Activated CD4-positive, alpha-beta T cell treated with anti-CD3 and anti-CD28 coated beads, Interleukin-2, amount 50 U/mL, for 16 hours (primary cell): ENCODE measurements at regions not wholly inside any gene's neighbourhood (a gene's known extent, or its start where the extent isn't known, plus 50 kb on each side); places are given as distances from the start of the nearest gene placed in this dataset.
"Not testable (repeated sequence)": the region's sequence is repeated elsewhere in the genome, so short reads cannot be mapped to it uniquely, and the experiment has no call there.

ENCODE experiments used
- DNase-seq: peaks from one replicate; pipeline ENCODE4 v3.0.0-alpha.2; 2020

DNA sequence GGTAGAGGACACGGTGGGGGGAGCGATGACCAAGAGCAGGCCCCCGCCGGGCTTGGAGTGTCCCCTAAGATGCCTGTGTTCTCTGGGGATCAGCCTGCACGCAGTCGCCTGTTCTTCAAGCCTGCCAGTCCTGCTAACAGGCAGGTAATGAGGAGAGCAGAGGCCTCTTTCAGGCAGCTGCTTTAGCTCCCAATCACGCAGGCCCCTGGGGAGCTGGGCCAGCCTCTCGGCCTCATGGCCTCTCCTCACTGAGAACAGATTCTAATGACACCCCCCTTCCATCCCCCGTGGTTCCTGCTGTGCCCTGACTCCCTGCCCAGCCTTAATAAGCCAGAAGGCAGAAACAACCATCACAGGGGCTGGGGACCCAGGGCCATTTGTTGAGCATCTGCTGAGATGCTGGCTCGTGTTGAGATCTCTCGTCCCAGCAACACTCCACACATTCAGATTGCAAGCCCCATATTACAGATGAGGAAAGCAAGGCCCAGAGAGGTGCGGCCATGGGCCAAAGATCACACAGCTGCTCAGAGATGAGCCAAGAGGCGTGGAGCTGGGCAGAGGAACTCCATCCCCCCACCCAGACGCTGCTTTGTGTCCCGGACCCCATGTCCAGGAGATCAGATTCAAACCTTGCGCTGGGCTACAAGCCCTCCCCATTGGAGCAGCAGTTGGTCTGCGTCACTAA is 71.6 kb upstream of the CASZ1 start:
- no peak for DNase-seq

GRCh38 chr1:10868599-10868965 is 72.1 kb upstream of the CASZ1 start:
- no peak for DNase-seq

- DNase-seq: no peak
Observed at GRCh38 chr1:10869933-10870332, 73.5 kb upstream of the CASZ1 start.

GRCh38 chr1:10870493-10871096 is 74.1 kb upstream of the CASZ1 start:
- DNase-seq: no peak

DNA sequence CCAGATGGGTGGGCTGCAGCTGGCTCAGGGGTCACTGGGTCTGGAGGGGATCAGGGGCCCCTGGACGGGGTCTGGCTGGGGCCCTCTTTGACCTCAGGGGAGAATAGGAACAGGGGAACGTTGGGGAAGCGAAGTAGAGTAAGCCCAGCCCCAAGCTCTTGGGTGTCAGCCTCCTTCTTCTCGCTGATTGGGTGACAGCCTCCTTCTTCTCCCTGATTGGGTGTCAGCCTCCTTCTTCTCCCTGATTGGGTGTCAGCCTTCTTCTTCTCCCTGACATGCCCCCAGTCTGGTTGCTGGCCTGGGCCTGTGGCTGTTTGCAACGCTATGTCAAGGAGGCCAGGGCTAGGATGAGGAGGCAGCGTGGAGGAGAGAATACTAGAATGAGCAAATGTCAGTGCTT is 76.7 kb upstream of the CASZ1 start:
- no peak for DNase-seq

GRCh38 chr1:10874351-10874750 is 77.9 kb upstream of the CASZ1 start:
- DNase-seq: no peak

- DNase-seq: no peak
Observed at GRCh38 chr1:10877894-10878293, 81.4 kb upstream of the CASZ1 start.

DNA sequence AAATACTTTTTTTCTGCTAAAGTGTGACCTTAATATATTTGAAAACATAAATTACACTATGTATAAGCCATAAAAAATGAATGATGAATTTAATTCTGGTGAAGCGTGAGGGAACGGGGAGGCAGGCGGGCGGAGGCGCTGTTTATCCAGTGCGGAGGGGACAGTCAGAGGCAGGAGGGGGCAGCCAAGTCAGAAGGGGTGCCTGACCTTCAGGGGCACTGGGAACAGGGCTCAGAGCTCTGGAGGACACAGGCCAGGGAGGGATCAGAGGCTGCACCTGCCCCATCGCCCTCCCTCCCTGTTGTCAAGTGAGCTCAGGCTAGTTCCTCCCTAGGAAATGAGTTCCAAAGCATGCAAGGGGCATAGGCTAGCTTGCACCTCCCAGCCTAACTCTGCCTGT is 82.0 kb upstream of the CASZ1 start:
- DNase-seq: no peak

- no peak for DNase-seq
Observed at GRCh38 chr1:10880063-10880462, 83.6 kb upstream of the CASZ1 start.

GRCh38 chr1:10881046-10881445 is 84.6 kb upstream of the CASZ1 start:
- no peak for DNase-seq

GRCh38 chr1:10882069-10882468 is 85.6 kb upstream of the CASZ1 start:
- no peak for DNase-seq

DNA sequence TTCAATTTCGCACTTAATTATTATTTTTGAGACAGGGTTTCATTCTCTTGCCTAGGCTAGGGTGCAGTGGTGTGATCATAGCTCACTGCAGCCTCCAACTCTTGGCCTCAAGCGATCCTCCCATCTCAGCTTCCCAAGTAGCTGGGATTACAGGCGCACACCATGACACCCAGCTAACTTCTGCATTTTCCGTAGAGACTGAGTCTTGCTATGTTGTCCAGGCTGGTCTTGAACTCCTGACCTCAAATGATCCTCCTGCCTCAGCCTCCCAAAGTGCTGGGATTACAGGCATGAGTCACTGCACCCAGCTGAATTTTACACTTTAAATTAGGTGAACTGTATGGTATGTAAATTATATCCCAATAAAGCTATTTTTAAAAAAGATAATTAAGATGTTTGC is 90.6 kb upstream of the CASZ1 start:
- not testable (repeated sequence) for DNase-seq

- no peak for DNase-seq
Observed at GRCh38 chr1:10888291-10888690, 91.8 kb upstream of the CASZ1 start.

DNA sequence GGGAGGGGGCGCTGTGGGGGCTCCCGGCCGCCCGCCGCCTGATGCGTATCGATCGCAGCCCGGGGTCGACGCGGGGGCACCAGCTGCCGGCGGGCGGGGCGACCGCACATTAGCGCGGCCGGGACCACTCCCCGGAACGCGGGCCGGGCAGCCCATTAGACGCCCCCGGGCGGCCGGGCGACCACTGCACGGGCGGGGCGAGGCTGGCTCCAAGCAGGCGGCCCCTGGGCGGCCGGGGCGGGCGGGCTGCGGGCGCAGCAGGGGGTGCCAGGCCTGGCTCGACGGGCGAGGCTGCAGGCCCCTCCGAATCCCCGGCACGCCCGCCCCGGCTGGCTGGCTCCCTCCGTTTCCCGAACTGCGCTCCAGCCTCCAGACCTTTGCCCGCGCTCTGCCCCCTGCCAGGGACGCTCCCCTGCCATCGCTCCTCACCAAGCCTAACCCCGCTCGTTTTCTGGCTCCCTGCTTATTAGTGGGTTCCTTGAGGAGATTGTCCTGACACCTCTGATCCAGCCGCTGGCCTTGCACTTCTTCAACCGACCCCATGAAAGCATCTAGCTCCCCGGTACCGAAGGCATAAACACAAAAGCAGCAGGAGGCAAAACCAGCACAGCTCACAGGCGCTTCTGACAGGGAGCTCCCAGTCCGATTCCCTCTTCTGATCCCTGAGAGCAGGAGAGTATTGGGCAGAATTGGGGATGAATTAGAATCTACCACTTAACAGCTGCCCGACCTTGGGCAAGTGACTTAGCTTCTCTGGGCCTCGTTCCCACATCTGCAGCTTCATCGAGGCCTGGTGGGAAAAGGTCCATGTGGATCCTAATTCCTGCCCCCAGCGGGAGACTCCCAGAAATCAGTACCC is 92.6 kb upstream of the CASZ1 start:
- no peak for DNase-seq

- no peak for DNase-seq
Observed at GRCh38 chr1:10889650-10890353, 93.4 kb upstream of the CASZ1 start.

DNA sequence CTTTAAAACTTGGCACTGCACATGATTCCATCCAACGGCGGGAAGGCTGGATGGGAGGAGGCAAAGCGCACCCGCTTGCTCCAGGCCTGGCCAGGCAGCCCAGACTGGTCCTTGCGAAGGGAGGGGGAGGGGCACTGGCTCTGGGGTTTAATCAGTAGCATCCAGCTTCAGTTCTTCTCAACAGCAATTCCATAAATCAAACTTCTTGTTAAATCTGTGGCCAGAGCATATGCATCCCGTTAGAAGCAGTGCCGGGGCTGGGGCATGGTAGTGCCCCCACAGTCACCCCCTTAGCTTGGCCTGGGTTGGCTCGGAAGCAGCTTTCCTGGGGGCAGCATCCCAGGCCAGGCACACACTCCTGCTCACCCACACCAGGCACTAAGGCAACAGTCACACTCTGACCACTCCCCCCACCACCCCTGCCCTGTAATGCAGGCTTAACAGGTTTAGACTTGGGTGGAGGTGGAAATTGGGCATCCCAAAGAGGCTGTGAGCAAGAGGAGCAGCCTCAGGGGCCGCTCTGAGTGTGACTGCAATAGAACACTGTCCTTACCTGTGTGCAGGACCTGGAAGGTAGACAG is 94.1 kb upstream of the CASZ1 start:
- no peak for DNase-seq

GRCh38 chr1:10891091-10891490 is 94.6 kb upstream of the CASZ1 start:
- DNase-seq: no peak

DNA sequence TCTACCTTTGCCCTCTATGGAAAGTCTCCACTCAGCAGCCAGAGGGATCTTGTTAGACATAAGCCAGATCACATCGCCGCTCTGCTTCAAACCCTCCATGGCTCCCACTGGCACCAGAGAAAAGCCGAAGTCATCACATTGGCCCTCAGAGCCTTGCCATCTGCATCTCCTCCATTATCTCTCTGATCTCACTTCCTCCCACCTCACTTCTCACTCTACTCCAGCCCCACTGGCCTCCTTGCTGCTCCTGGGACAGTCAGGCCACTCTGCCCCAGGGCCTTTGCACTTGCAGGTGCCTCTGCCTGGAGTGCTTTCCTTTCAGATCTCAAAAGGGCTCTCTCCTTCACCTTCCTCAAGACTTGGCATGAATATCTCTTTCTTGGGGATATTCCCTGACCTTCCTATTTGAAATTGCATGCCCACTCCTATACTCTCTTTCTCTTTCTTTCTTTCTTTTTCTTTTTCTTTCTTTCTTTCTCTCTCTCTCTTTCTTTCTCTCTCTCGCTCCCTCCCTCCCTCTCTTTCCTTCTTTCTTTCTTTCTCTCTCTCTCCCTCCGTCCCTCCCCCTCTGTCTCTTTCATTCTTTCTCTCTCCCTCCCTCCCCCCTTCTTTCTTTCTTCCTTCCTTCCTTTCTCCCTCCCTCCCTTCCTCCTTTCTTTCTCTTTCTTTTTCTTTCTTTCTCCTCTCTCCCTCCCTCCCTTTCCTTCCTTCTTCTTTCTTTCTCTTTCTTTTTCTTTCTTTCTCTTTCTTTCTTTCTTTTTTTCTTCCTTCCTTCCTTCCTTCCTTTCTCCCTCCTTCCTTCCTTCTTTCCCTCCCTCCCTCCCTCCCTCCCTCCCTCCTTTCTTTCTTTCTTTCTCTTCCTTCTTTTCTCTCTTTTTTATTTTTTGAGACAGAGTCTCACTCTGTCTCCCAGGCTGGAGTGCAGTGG is 96.0 kb upstream of the CASZ1 start:
- DNase-seq: no peak

DNA sequence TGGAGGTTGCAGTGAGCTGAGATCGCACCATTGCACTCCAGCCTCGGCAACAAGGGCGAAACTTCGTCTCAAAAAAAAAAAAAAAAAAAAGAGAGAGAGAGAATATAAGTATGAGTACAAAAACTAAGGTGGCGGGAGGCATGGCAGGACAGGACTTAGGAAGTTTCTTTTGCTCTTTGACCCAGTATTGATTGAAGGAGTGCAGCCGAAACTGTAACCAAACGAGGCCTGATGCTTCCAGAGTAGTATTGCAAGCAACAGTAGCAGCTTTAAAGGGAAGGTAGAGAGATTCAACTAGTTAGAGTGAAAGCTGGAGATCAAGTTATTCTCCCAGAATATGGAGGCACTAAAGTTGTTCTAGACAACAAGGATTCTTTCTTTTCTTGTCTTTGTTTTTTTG is 99.2 kb upstream of the CASZ1 start:
- no peak for DNase-seq

DNA sequence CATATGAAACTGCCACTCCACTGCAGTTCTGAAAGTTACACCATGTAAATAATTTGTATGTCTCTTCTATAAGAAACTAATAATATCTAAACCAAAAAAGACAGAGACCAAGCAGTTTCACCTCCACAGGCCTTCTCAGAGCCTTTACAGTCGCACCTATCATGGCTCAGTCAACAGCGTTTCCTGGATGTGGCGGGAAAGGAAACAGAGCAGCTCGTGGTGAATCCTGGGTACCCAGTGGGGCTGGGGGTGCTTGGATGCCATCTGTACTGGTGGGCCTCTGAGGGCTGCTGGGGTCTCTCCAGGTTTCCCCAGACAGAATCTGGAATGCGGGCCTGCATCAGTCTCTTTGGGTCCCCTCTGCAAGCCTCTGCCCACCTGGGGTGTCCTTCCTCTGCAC is 100.2 kb upstream of the CASZ1 start:
- DNase-seq: no peak

- DNase-seq: no peak
Observed at GRCh38 chr1:10897321-10897980, 101.0 kb upstream of the CASZ1 start.
